Fibroblast of villous mesenchyme (primary cell): ENCODE measurements at regions not wholly inside any gene's neighbourhood (a gene's known extent, or its start where the extent isn't known, plus 50 kb on each side); places are given as distances from the start of the nearest gene placed in this dataset.
"Not testable (repeated sequence)": the region's sequence is repeated elsewhere in the genome, so short reads cannot be mapped to it uniquely, and the experiment has no call there.

Experiments used
- DNase-seq: peaks from one replicate; pipeline ENCODE4 v3.0.0-alpha.2; 2010; ENCODE audit warnings: low read depth
- H3K4me3 ChIP-seq: 2 replicates; pipeline ENCODE4 v1.5.1; 2011; ENCODE audit warnings: low read depth, mild to moderate bottlenecking, low read length
- TF ChIP-seq, protein P1 (sequence below): IDR thresholded peaks from 2 replicates; pipeline ENCODE4 v1.5.1; 2012; ENCODE audit warnings: low read depth, mild to moderate bottlenecking, low read length; ENCODE audit not compliant: insufficient read depth

DNA sequence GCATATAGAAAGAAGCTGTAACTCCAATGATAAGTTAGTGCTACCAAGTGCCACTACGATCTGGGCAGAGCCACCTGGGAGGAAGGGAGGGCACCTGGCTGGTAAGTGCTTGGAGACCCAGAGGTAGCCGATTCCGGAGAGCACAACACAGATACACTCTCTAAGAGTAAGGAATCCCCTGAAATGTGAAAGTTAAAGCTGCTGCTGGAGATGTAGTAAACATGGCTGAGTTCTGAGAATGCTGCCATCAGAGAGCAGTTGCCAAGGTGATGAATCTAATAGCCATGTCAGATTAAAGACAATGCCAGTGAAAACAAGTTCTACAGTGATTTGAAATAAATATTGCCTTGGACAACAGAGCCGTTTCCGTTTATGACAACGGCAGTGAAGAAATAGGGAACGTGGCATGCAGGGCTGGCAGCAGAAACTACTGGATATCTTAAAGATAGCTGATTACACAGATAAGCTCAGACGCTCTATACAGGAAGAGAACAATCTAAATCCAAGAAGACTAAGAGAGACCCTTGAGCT, 561.2 kb upstream of the C9orf72 start:
- no peak for DNase-seq
- no peak overlapping the region for H3K4me3 ChIP-seq
- TF ChIP-seq, protein P1, sequence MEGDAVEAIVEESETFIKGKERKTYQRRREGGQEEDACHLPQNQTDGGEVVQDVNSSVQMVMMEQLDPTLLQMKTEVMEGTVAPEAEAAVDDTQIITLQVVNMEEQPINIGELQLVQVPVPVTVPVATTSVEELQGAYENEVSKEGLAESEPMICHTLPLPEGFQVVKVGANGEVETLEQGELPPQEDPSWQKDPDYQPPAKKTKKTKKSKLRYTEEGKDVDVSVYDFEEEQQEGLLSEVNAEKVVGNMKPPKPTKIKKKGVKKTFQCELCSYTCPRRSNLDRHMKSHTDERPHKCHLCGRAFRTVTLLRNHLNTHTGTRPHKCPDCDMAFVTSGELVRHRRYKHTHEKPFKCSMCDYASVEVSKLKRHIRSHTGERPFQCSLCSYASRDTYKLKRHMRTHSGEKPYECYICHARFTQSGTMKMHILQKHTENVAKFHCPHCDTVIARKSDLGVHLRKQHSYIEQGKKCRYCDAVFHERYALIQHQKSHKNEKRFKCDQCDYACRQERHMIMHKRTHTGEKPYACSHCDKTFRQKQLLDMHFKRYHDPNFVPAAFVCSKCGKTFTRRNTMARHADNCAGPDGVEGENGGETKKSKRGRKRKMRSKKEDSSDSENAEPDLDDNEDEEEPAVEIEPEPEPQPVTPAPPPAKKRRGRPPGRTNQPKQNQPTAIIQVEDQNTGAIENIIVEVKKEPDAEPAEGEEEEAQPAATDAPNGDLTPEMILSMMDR: no peak

DNA sequence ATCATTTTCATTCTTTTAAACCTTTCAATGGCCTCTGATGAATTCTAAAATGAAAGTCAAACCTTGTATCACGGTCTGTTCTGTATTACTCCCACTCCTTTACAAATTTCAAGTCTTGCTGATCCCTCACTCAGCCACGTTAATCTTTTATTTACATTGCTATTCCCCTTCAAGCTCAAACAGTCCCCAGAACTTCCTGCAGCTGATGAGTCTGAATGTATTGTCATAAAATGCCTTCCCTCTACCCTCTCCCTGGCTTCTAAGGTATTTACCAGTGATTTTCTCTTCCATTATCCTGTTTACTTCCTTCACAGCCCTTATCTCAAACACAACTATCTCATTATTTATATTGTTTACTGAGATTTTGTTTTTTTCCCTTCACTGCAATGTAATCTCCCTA, 562.3 kb upstream of the C9orf72 start:
- H3K4me3 ChIP-seq: peak overlapping the region; percentile 3
- DNase-seq: peak; percentile 30
- TF ChIP-seq, protein P1: no peak

DNA sequence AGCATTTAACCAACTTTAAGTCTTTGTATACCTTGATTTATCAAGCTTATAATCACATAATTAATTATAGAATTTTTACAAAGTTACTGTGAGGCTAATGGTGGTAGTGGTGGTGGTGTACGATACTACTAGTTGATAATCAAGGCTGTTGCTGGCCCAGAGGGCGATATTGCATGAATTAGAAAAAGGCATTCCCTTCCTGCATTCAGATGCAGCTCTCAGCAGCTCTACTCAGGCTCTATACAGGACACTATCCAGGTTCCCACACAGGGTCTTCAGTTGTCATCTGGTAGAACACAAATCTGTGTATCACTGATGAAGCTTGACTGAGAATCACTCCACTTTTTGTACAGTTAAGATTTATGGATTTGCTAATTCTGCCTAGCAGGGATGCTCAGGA, 562.8 kb upstream of the C9orf72 start:
- no peak for DNase-seq
- H3K4me3 ChIP-seq: no peak overlapping the region
- TF ChIP-seq, protein P1: no peak

DNA sequence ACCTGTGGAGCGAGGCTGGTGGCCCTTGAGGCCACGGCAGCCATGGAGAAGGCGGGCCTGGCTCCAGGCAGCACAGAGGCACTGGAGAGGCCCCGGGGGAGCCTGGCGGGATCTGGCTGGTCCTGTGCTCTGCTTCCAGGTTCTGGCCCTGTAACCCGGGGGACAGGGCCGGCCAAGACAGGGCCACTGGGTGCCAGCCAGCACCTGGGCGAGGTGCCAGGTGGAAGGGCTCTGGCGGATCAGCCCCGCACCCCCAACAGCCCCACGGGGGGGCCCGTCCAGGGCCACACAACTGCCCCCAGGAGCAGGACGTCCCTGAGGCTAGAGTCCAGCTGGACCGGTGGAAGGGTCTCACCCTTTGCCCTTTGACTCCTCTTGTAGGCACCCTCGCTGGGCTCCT, 574.1 kb upstream of the C9orf72 start:
- not testable (repeated sequence) for DNase-seq, H3K4me3 ChIP-seq

DNA sequence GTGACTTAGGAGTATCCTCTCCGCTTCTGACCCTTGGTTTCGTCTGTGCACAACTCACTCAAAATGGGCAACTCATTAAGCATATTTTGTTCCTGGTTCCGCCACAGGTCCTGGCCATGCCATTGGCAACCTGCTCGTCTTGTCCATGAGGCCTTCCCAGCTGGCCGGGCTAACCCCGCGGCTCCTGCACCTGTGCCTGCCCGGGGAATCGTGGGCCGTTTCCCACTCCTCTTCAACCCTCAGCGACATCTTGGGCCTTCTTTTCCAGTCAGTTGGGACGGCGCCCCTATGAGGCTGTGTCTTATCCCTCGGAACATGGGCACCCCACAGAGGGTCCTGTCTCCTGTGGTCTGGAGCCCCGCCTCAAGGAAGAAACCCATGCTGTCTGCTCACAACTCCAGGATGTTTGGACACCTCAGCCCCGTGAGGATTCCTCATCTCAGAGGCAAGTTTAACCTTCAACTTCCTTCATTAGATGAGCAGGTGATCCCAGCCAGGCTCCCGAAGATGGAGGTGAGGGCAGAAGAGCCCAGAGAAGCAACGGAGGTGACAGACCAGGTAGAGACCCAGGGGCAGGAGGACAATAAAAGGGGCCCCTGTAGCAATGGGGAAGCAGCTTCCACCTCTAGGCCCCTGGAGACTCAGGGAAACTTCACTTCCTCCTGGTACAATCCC, 574.8 kb upstream of the C9orf72 start:
- not testable (repeated sequence) for DNase-seq, H3K4me3 ChIP-seq

DNA sequence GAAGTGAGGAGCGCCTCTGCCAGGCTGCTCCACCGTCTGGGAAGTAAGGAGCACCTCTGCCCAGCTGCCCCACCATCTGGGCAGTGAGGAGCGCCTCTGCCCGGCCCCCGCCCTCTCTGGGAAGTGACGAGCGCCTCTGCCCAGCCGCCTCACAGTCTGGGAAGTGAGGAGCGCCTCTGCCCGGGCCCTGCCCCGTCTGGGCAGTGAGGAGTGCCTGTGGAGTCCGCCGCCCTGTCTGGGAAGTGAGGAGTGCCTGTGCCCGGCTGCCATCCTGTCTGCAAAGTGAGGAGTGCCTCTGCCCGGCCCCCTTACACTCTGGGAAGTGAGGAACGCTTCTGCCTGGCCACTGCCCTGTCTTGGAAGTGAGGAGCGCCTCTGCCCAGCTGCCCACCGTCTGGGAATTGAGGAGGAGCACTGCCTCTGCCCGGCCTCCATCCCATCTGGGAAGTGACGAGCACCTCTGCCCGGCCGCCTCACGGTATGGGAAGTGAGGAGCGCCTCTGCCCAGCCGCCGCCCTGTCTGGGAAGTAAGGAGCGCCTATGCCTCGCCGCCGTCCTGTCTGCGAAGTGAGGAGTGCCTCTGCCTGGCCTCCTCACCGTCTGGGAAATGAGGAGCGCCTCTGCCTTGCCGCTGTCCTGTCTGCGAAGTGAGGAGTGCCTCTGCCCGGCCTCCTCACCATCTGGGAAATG, 576.2 kb upstream of the C9orf72 start:
- not testable (repeated sequence) for H3K4me3 ChIP-seq, DNase-seq

DNA sequence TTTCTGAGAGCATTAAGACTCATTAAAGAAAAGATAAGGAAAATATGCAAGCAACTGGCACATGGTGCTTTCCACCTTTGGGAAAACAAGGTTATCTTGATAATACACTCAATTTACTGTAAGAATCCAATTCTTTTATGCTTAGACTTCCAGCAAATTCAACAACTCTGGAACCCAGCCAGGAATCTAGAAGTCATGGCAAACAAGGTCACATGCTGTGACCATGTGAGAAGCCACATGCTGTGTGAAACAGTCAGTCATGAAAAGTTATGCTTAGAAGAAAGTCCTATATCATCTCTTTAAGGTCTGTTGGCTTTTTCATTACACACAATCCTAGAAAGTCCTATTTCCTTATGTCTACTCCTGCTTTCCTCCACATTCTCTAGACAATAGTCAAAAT, 581.8 kb upstream of the C9orf72 start:
- no peak overlapping the region for H3K4me3 ChIP-seq
- peak; percentile 4 for DNase-seq
- TF ChIP-seq, protein P1: no peak

DNA sequence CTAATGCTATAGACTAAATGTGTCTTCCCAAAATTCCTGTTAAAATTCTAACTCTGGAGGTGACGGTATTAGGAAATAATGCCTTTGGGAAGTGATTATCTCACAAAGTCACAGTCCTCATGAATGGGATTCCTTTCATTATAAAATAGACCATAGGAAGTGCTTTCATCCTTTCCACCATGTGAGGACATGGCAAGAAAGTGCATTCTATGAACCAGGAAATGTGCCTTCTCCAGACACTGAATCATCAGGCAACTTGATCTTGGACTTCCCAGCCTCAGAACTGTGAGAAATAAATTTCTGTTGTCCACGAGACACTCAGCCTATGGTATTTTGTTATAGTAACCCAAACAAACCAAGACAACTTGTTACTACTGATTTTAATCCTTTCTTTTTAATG, 582.4 kb upstream of the C9orf72 start:
- no peak for DNase-seq
- TF ChIP-seq, protein P1: no peak
- H3K4me3 ChIP-seq: no peak overlapping the region
